NCI-H748 (cell line): ENCODE measurements at regions not wholly inside any gene's neighbourhood (a gene's known extent, or its start where the extent isn't known, plus 50 kb on each side); places are given as distances from the start of the nearest gene placed in this dataset.
"Not testable (repeated sequence)": the region's sequence is repeated elsewhere in the genome, so short reads cannot be mapped to it uniquely, and the experiment has no call there.

Experiments
- DNase-seq: peaks from one replicate; lab custom pipeline; 2025; ENCODE audit not compliant: unreplicated experiment; lab: John Stamatoyannopoulos, UW

GRCh38 chr18:27301615-27302378 is 116.7 kb upstream of the CHST9 start:
- peak; percentile 23 for DNase-seq

- DNase-seq, result peak; percentile 65
Observed at GRCh38 chr18:27298214-27298804, 113.2 kb upstream of the CHST9 start.

- not testable (repeated sequence) for DNase-seq
Observed at GRCh38 chr18:27285973-27286562, 101.0 kb upstream of the CHST9 start.

GRCh38 chr18:27278131-27278530 is 93.0 kb upstream of the CHST9 start:
- peak; percentile 4 for DNase-seq

GRCh38 chr18:27277554-27277953 is 92.4 kb upstream of the CHST9 start:
- DNase-seq, result peak; percentile 7

- no peak for DNase-seq
Observed at GRCh38 chr18:27276886-27277285, 91.8 kb upstream of the CHST9 start.

- no peak for DNase-seq
Observed at GRCh38 chr18:27276479-27276878, 91.4 kb upstream of the CHST9 start.

- DNase-seq, result no peak
Observed at GRCh38 chr18:27274901-27275300, 89.8 kb upstream of the CHST9 start.

- no peak for DNase-seq
Observed at GRCh38 chr18:27270508-27270907, 85.4 kb upstream of the CHST9 start.

GRCh38 chr18:27263369-27263768 is 78.3 kb upstream of the CHST9 start:
- DNase-seq, result no peak

- no peak for DNase-seq
Observed at GRCh38 chr18:27261769-27262549, 76.9 kb upstream of the CHST9 start.

- no peak for DNase-seq
Observed at GRCh38 chr18:27253571-27253970, 68.5 kb upstream of the CHST9 start.

- DNase-seq, result no peak
Observed at GRCh38 chr18:27250471-27250870, 65.4 kb upstream of the CHST9 start.

- peak; percentile 10 for DNase-seq
Observed at GRCh38 chr18:27249933-27250332, 64.8 kb upstream of the CHST9 start.

- DNase-seq, result no peak
Observed at GRCh38 chr18:27244259-27244658, 59.2 kb upstream of the CHST9 start.

GRCh38 chr18:27242392-27243047 is 57.4 kb upstream of the CHST9 start:
- DNase-seq, result peak; percentile 14

GRCh38 chr18:27240383-27240782 is 55.3 kb upstream of the CHST9 start:
- DNase-seq, result peak; percentile 33

GRCh38 chr18:27239669-27240068 is 54.6 kb upstream of the CHST9 start:
- no peak for DNase-seq

- no peak for DNase-seq
Observed at GRCh38 chr18:27235218-27235870, 50.2 kb upstream of the CHST9 start.
